ENCODE measurements at regions not wholly inside any gene's neighbourhood (a gene's known extent, or its start where the extent isn't known, plus 50 kb on each side); places are given as distances from the start of the nearest gene placed in this dataset.

GRCh38 chr1:59034925-59035324 is 251.1 kb upstream of the JUN start:
- TF ChIP-seq USF1 (IDR thresholded peaks at IDR 0.05) (no peak), EGR1 (IDR thresholded peaks at IDR 0.05) (no peak), REST (IDR thresholded peaks at IDR 0.05; ENCODE audit: low read depth) (no peak), TAF1 (IDR thresholded peaks at IDR 0.05; ENCODE audit: low read depth) (no peak), TCF12 (IDR thresholded peaks at IDR 0.05; ENCODE audit: low read depth) (no peak), YY1 (IDR thresholded peaks at IDR 0.05; ENCODE audit: low read depth) (no peak), EP300 (IDR thresholded peaks at IDR 0.05; ENCODE audit: borderline replicate concordance) (no peak), MAX (IDR thresholded peaks at IDR 0.05) (no peak), CREB1 (IDR thresholded peaks at IDR 0.05; ENCODE audit: low read depth) (no peak), NFIC (IDR thresholded peaks at IDR 0.05) (no peak), RAD21 (IDR thresholded peaks at IDR 0.05; ENCODE audit: low read depth) (no peak), CEBPB (IDR thresholded peaks at IDR 0.05) (no peak), ZBTB7A (IDR thresholded peaks at IDR 0.05; ENCODE audit: low read depth) (no peak), TEAD4 (IDR thresholded peaks at IDR 0.05) (no peak), FOXM1 (IDR thresholded peaks at IDR 0.05; ENCODE audit: borderline replicate concordance, low read depth) (no peak)

DNA sequence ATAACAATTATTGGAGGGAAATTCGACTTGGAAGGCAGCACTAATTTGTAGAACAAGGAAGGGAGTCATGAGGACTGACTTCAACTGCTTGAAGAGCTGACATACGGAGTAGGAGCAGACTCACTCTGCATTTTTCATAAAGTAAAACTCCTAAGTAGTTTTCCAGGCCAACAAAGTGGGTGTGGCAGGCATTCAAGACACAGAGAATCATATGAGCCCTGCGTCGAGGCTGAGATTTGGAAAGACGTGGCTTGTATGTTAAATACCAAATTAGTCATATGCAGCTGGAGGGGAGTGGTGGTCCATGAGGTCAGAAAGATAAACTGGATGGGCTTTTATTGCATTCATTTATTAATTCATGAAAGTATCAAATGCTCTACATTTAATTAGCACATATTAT is 255.7 kb upstream of the JUN start:
- TF ChIP-seq EGR1 (IDR thresholded peaks at IDR 0.05), result no peak
- no peak for TF ChIP-seq YY1 (IDR thresholded peaks at IDR 0.05; ENCODE audit: low read depth)
- TF ChIP-seq TCF12 (IDR thresholded peaks at IDR 0.05; ENCODE audit: low read depth), result no peak
- no peak for TF ChIP-seq REST (IDR thresholded peaks at IDR 0.05; ENCODE audit: low read depth)
- no peak for TF ChIP-seq TEAD4 (IDR thresholded peaks at IDR 0.05)
- TF ChIP-seq FOXM1 (IDR thresholded peaks at IDR 0.05; ENCODE audit: borderline replicate concordance, low read depth), result no peak
- no peak for TF ChIP-seq ZBTB7A (IDR thresholded peaks at IDR 0.05; ENCODE audit: low read depth)
- no peak for TF ChIP-seq RAD21 (IDR thresholded peaks at IDR 0.05; ENCODE audit: low read depth)
- no peak for TF ChIP-seq MAX (IDR thresholded peaks at IDR 0.05)
- TF ChIP-seq TAF1 (IDR thresholded peaks at IDR 0.05; ENCODE audit: low read depth), result no peak
- TF ChIP-seq EP300 (IDR thresholded peaks at IDR 0.05; ENCODE audit: borderline replicate concordance), result no peak
- no peak for TF ChIP-seq NFIC (IDR thresholded peaks at IDR 0.05)
- no peak for TF ChIP-seq CREB1 (IDR thresholded peaks at IDR 0.05; ENCODE audit: low read depth)
- TF ChIP-seq CEBPB (IDR thresholded peaks at IDR 0.05), result no peak
- no peak for TF ChIP-seq USF1 (IDR thresholded peaks at IDR 0.05)

DNA sequence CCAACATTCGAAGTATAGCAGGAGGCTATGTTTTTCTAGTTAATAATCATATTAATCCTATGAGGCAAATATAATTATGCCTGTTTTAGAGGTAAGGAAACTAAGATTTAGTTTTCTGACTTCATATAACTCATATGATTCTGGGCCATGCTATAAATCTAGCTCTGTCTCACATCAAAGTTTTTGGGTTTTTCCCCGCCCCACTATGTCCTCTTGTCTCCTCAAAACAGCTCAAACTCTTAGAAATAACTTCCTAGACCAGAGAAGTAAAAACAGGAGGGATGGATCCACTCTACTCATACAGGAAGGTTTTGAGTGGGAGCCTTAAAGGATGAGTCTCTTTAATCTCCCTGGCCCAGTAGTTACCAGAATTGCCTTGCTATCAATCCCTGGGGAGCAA is 256.4 kb upstream of the FGGY start:
- TF ChIP-seq FOXM1 (IDR thresholded peaks at IDR 0.05; ENCODE audit: borderline replicate concordance, low read depth) (no peak), CREB1 (IDR thresholded peaks at IDR 0.05; ENCODE audit: low read depth) (no peak), TEAD4 (IDR thresholded peaks at IDR 0.05) (no peak), TCF12 (IDR thresholded peaks at IDR 0.05; ENCODE audit: low read depth) (no peak), EGR1 (IDR thresholded peaks at IDR 0.05) (no peak), REST (IDR thresholded peaks at IDR 0.05; ENCODE audit: low read depth) (no peak), NFIC (IDR thresholded peaks at IDR 0.05) (no peak), RAD21 (IDR thresholded peaks at IDR 0.05; ENCODE audit: low read depth) (no peak), EP300 (IDR thresholded peaks at IDR 0.05; ENCODE audit: borderline replicate concordance) (no peak), ZBTB7A (IDR thresholded peaks at IDR 0.05; ENCODE audit: low read depth) (no peak), YY1 (IDR thresholded peaks at IDR 0.05; ENCODE audit: low read depth) (no peak), MAX (IDR thresholded peaks at IDR 0.05) (no peak), TAF1 (IDR thresholded peaks at IDR 0.05; ENCODE audit: low read depth) (no peak), CEBPB (IDR thresholded peaks at IDR 0.05) (no peak)

DNA sequence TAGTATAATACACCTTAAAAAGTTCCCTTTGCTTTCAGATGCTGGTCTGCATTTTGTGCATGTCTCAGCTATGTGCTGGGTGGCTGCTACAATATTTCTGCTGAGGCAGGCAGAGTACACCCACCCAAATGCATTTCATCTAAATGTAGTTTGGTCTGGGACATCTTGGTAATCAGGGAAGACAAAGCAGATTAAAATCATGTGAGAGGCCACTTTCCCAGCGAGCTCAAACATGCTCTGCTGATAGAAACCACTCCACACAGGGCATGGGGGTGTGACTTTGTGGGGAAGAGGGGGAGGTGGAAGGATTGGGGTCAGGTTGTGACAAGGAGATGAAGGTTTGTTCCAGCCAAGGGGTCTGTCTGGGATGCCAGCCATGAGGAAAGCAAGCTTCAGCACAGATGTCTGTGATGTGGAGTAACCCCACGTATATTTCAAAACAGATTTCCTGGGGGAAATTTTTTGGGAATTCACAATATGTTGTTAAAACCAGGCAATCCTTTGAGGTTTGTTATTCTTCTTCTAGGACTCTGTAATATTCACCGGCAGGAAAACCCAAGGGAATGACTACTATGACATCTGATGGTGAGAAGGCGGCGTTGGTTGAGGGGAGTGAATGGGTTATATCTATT is 255.1 kb upstream of the FGGY start:
- TF ChIP-seq TEAD4 (IDR thresholded peaks at IDR 0.05) (no peak), RAD21 (IDR thresholded peaks at IDR 0.05; ENCODE audit: low read depth) (0 out of 2 replicates have a peak, but pooled peaks have one; percentile 3), TCF12 (IDR thresholded peaks at IDR 0.05; ENCODE audit: low read depth) (no peak), TAF1 (IDR thresholded peaks at IDR 0.05; ENCODE audit: low read depth) (no peak), CEBPB (IDR thresholded peaks at IDR 0.05) (no peak), REST (IDR thresholded peaks at IDR 0.05; ENCODE audit: low read depth) (no peak), EGR1 (IDR thresholded peaks at IDR 0.05) (no peak)

All from Ishikawa (cell line).